GM20000 (cell line): ENCODE measurements at regions not wholly inside any gene's neighbourhood (a gene's known extent, or its start where the extent isn't known, plus 50 kb on each side); places are given as distances from the start of the nearest gene placed in this dataset.
"Not testable (repeated sequence)": the region's sequence is repeated elsewhere in the genome, so short reads cannot be mapped to it uniquely, and the experiment has no call there.

ENCODE experiments used
- DNase-seq: peaks from one replicate; pipeline ENCODE4 v3.0.0; 2012; ENCODE audit warnings: low spot score
- TF ChIP-seq, protein P1 (sequence below): IDR thresholded peaks from 2 replicates; pipeline ENCODE4 v1.5.1; 2012; ENCODE audit warnings: mild to moderate bottlenecking, control low read depth; ENCODE audit errors: extremely low read depth, missing control alignments

- TF ChIP-seq, protein P1, sequence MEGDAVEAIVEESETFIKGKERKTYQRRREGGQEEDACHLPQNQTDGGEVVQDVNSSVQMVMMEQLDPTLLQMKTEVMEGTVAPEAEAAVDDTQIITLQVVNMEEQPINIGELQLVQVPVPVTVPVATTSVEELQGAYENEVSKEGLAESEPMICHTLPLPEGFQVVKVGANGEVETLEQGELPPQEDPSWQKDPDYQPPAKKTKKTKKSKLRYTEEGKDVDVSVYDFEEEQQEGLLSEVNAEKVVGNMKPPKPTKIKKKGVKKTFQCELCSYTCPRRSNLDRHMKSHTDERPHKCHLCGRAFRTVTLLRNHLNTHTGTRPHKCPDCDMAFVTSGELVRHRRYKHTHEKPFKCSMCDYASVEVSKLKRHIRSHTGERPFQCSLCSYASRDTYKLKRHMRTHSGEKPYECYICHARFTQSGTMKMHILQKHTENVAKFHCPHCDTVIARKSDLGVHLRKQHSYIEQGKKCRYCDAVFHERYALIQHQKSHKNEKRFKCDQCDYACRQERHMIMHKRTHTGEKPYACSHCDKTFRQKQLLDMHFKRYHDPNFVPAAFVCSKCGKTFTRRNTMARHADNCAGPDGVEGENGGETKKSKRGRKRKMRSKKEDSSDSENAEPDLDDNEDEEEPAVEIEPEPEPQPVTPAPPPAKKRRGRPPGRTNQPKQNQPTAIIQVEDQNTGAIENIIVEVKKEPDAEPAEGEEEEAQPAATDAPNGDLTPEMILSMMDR = no peak
- no peak for DNase-seq
Observed at GRCh38 chr1:143680304-143680703, 291.5 kb downstream of the FAM72C start.

- TF ChIP-seq, protein P1 = no peak
- DNase-seq = no peak
Observed at GRCh38 chr1:143672983-143673382, 298.8 kb downstream of the FAM72C start.

DNA sequence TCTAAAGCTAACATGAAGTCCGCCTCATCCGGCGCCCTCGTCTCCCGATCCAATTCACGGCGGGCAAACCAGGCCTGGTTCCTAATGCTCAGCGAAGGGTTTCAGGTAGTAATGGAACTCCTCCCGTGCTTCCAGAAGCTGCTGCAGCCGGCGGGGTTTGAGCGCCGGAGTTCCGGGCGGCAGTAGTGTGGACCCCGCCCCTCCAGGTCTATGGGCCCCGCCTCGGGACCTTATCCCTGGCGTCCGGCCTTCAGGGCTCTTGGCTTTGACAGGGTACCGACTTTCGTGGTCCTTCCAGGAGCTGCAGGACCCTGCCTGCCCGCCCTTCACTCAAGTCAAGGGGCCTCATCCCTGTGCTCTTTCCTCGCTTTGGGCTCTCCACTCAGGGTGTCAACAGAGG is 304.1 kb downstream of the FAM72C start:
- TF ChIP-seq, protein P1 = no peak
- no peak for DNase-seq

GRCh38 chr1:143666851-143667250 is 304.9 kb downstream of the FAM72C start:
- DNase-seq = no peak
- TF ChIP-seq, protein P1 = no peak

- DNase-seq = no peak
- TF ChIP-seq, protein P1 = no peak
Observed at GRCh38 chr1:143665606-143666005, 306.2 kb downstream of the FAM72C start.

GRCh38 chr1:143663056-143663455 is 308.7 kb downstream of the FAM72C start:
- DNase-seq = not testable (repeated sequence)

GRCh38 chr1:143661418-143662101 is 310.2 kb downstream of the FAM72C start:
- DNase-seq = no peak
- TF ChIP-seq, protein P1 = no peak

DNA sequence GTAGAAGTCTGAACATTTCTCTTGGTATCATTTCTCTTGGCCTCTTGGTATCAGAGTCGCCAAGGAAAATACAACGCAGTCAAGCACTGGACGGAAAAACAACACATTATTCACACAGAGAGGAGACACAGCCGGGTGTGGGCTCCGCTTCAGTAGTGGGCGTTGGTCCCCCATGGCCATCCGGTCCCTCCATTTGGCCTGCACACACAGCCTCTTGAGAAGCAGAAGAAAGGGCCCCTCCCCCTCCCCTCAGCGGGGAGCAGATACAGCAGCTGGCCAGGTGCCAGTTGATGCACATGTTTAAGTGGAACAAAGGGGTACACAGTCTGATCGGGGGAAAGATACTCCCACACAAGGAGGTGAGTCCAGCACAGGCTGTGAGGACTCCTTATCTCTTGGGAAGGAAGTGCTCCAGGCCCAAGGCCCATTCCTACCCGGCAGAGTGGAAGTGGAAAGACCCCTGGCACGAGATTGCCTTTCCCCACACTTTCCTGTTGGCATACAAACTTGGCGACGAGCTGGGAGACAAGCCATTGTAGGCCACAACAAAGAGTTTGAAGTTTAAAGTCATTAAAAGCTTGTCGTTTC is 311.3 kb downstream of the FAM72C start:
- TF ChIP-seq, protein P1 = no peak
- DNase-seq = no peak
